ENCODE measurements at regions not wholly inside any gene's neighbourhood (a gene's known extent, or its start where the extent isn't known, plus 50 kb on each side); places are given as distances from the start of the nearest gene placed in this dataset.

- no peak overlapping the region for H2BK5ac ChIP-seq (ENCODE audit: low read depth, low read length)
- no peak overlapping the region for H3K4me2 ChIP-seq (ENCODE audit: insufficient read depth in 1 of 2, low read depth in 2 of 2, low read length in 2 of 2)
- ChIA-PET CTCF (ENCODE audit: partially characterized antibody) (interaction anchor here (0.9 to 1.2 kb wide), 6 partner anchors 37 to 332 kb away, joined by 3 read pairs; no protein-coding TSS in a partner anchor), POLR2A (ENCODE audit: partially characterized antibody) (no interaction called here)
- no peak overlapping the region for H3K27ac ChIP-seq (ENCODE audit: low read depth, low read length)
- no peak overlapping the region for H3K23ac ChIP-seq (ENCODE audit: insufficient read length)
- no peak overlapping the region for H2BK20ac ChIP-seq (ENCODE audit: low read length)
- H4K5ac ChIP-seq (ENCODE audit: insufficient read length, low read depth, low read length): no peak overlapping the region
- no peak overlapping the region for H3K18ac ChIP-seq (ENCODE audit: extremely low read depth, low read length)
- no peaks in the 10 kb centered on the region for H3K79me1 ChIP-seq (ENCODE audit: low read depth, low read length)
- H3K27me3 ChIP-seq (replicated peaks in 1 of 4; ENCODE audit: control insufficient read depth in 3 of 4, extremely low read depth in 1 of 4, insufficient read depth in 3 of 4, low read length in 3 of 4): no peaks in the 10 kb centered on the region
- no peak overlapping the region for H3K4me3 ChIP-seq (ENCODE audit: extremely low read depth in 1 of 4, insufficient read depth in 2 of 4, low read depth in 3 of 4, low read length in 4 of 4)
- no peak for DNase-seq (ENCODE audit: low read depth in 1 of 2, low spot score in 2 of 2)
- H4K20me1 ChIP-seq (replicated peaks in 1 of 2; ENCODE audit: control insufficient read depth in 1 of 2, insufficient read depth in 2 of 2, low read length in 2 of 2): no peaks in the 10 kb centered on the region
- H2BK120ac ChIP-seq (replicated peaks; ENCODE audit: low read depth, low read length): no peak overlapping the region
- FAIRE-seq: no peak
- H3K14ac ChIP-seq (ENCODE audit: insufficient read length): no peak overlapping the region
- H3K9ac ChIP-seq (replicated peaks in 1 of 4; ENCODE audit: extremely low read depth in 1 of 4, low read depth in 3 of 4, low read length in 3 of 4): no peak overlapping the region
- H2BK15ac ChIP-seq (ENCODE audit: low read length): no peak overlapping the region
- no peak overlapping the region for H4K91ac ChIP-seq (replicated peaks; ENCODE audit: insufficient read length, low read length)
- no peak overlapping the region for H2AK5ac ChIP-seq (ENCODE audit: low read depth, low read length)
- TF ChIP-seq HDAC2 (IDR thresholded peaks at IDR 0.05; ENCODE audit: borderline replicate concordance in 1 of 2, low read depth in 2 of 2, low read length in 2 of 2) (no peak), RAD21 (IDR thresholded peaks at IDR 0.05 in 1 of 2, conservative IDR thresholded peaks at IDR 0.05 in 1 of 2; ENCODE audit: low read depth in 2 of 2, low read length in 2 of 2) (no peak), SIN3A (conservative IDR thresholded peaks at IDR 0.05 in 1 of 2, IDR thresholded peaks at IDR 0.05 in 1 of 2; ENCODE audit: low read depth in 1 of 2, low read length in 2 of 2) (no peak), RXRA (IDR thresholded peaks at IDR 0.05; ENCODE audit: insufficient read depth, low read depth, low read length) (no peak), POLR2AphosphoS5 (IDR thresholded peaks at IDR 0.05; ENCODE audit: low read depth, low read length) (no peak), CHD2 (IDR thresholded peaks at IDR 0.05; ENCODE audit: low read length) (no peak), TAF1 (IDR thresholded peaks at IDR 0.05; ENCODE audit: low read depth, low read length) (no peak), SP1 (IDR thresholded peaks at IDR 0.05; ENCODE audit: low read depth, low read length) (no peak)
- TF ChIP-seq, protein P1, sequence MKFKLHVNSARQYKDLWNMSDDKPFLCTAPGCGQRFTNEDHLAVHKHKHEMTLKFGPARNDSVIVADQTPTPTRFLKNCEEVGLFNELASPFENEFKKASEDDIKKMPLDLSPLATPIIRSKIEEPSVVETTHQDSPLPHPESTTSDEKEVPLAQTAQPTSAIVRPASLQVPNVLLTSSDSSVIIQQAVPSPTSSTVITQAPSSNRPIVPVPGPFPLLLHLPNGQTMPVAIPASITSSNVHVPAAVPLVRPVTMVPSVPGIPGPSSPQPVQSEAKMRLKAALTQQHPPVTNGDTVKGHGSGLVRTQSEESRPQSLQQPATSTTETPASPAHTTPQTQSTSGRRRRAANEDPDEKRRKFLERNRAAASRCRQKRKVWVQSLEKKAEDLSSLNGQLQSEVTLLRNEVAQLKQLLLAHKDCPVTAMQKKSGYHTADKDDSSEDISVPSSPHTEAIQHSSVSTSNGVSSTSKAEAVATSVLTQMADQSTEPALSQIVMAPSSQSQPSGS (IDR thresholded peaks at IDR 0.05; ENCODE audit: low read length): no peak
- TF ChIP-seq, protein P2, sequence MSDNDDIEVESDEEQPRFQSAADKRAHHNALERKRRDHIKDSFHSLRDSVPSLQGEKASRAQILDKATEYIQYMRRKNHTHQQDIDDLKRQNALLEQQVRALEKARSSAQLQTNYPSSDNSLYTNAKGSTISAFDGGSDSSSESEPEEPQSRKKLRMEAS (IDR thresholded peaks at IDR 0.05): no peak
- H3K9me3 ChIP-seq (ENCODE audit: insufficient read depth in 2 of 2, low read depth in 1 of 2, low read length in 1 of 2): no peaks in the 10 kb centered on the region
- H3K4ac ChIP-seq (replicated peaks; ENCODE audit: insufficient read length, low read depth, low read length): no peak overlapping the region
- H2BK12ac ChIP-seq (ENCODE audit: low read depth, low read length): no peak overlapping the region
- no peaks in the 10 kb centered on the region for H3K4me1 ChIP-seq (replicated peaks in 1 of 4; ENCODE audit: control insufficient read depth in 3 of 4, insufficient read depth in 4 of 4, low read length in 3 of 4)
- 83% methylated on average over 2 of the region's 2 CpGs; no CpG with 5 or more reads in 1 of the 2 experiments for WGBS, 2 experiments (ENCODE audit: extremely low coverage in 1 of 2, insufficient coverage in 1 of 2, insufficient read length in 1 of 2, insufficient replicate concordance in 2 of 2, low coverage in 1 of 2, low lambda C conversion rate in 2 of 2, missing lambda C conversion rate in 1 of 2)
- H3K79me2 ChIP-seq (ENCODE audit: control insufficient read depth in 1 of 2, insufficient read depth in 2 of 2, low read length in 2 of 2): no peaks in the 10 kb centered on the region
- no peak overlapping the region for H3K56ac ChIP-seq (replicated peaks; ENCODE audit: insufficient read length, low read depth, low read length)
- H3K23me2 ChIP-seq (ENCODE audit: low read depth, low read length): no peaks in the 10 kb centered on the region
- no peak overlapping the region for H4K8ac ChIP-seq (ENCODE audit: extremely low read depth, insufficient read depth, low read length)
- no peaks in the 10 kb centered on the region for H3K36me3 ChIP-seq (ENCODE audit: control insufficient read depth in 2 of 4, insufficient read depth in 4 of 4, low read length in 3 of 4)
- no peak overlapping the region for H2AFZ ChIP-seq (ENCODE audit: low read length)
Observed at GRCh38 chr2:18182861-18183260, 304.4 kb downstream of the KCNS3 start.
